ENCODE measurements at regions not wholly inside any gene's neighbourhood (a gene's known extent, or its start where the extent isn't known, plus 50 kb on each side); places are given as distances from the start of the nearest gene placed in this dataset.

- no TSS peak for BruUV-seq (replicated peaks)
- ChIA-PET POLR2A (no interaction called here), CTCF (no interaction called here)
- in situ Hi-C loops (cut with HindIII; ENCODE audit: low pct_unique_long_range_greater_than_20kb, low sequenced_read_pairs), result no loop called here
- intact Hi-C loops (cut with micrococcal nuclease; ENCODE audit: unreplicated experiment), result no loop called here
- H3K36me3 ChIP-seq (ENCODE audit: control insufficient read depth, insufficient read depth, low read length), result no peaks in the 10 kb centered on the region; the same call in 1 of the 2 replicates
- ATAC-seq (no peak), DNase-seq (ENCODE audit: low read depth, low spot score) (no peak)
- no peaks in the 10 kb centered on the region for H3K4me1 ChIP-seq (ENCODE audit: control insufficient read depth, insufficient read depth, low read length)
- no peak for TF ChIP-seq REST (IDR thresholded peaks at IDR 0.05; ENCODE audit: insufficient read depth in 1 of 2, low read depth in 2 of 2, low read length in 1 of 2)
- no peak for TF ChIP-seq POLR2AphosphoS5 (IDR thresholded peaks at IDR 0.05; ENCODE audit: low read depth, low read length)
- TF ChIP-seq CTCF (IDR thresholded peaks at IDR 0.05), result no peak
- no peak for TF ChIP-seq TCF7L2 (IDR thresholded peaks at IDR 0.05; ENCODE audit: low read depth, low read length)
- no peak overlapping the region for H3K4me3 ChIP-seq (ENCODE audit: low read depth in 2 of 2, low read length in 2 of 2)
- no peaks in the 10 kb centered on the region for H3K27me3 ChIP-seq (ENCODE audit: control insufficient read depth, insufficient read depth, low read length)
- H3K9me3 ChIP-seq (ENCODE audit: control insufficient read depth, insufficient read depth, low read depth, low read length), result no peaks in the 10 kb centered on the region
- no peak overlapping the region for H3K27ac ChIP-seq (ENCODE audit: low read length)
Measured at GRCh38 chr10:29099001-29099400, 189.9 kb upstream of the LYZL1 start.

- Histone ChIP-seq H3K4me3 (ENCODE audit: low read depth in 2 of 2, low read length in 2 of 2) (no peak overlapping the region), H3K9me3 (ENCODE audit: control insufficient read depth, insufficient read depth, low read depth, low read length) (no peaks in the 10 kb centered on the region), H3K27me3 (ENCODE audit: control insufficient read depth, insufficient read depth, low read length) (no peaks in the 10 kb centered on the region), H3K4me1 (ENCODE audit: control insufficient read depth, insufficient read depth, low read length) (peaks cover 3% of the 10 kb centered on the region), H3K36me3 (ENCODE audit: control insufficient read depth, insufficient read depth, low read length) (no peaks in the 10 kb centered on the region; the same call in 1 of the 2 replicates), H3K27ac (ENCODE audit: low read length) (no peak overlapping the region)
- in situ Hi-C loops (cut with HindIII; ENCODE audit: low pct_unique_long_range_greater_than_20kb, low sequenced_read_pairs), result no loop called here
- no peak for ATAC-seq
- CTCF ChIA-PET, result no interaction called here
- no peak for DNase-seq (ENCODE audit: low read depth, low spot score)
- TF ChIP-seq POLR2AphosphoS5 (IDR thresholded peaks at IDR 0.05; ENCODE audit: low read depth, low read length) (no peak), TCF7L2 (IDR thresholded peaks at IDR 0.05; ENCODE audit: low read depth, low read length) (no peak), SIN3A (IDR thresholded peaks at IDR 0.05; ENCODE audit: borderline replicate concordance, insufficient read depth, low read depth, low read length) (no peak), CTCF (IDR thresholded peaks at IDR 0.05) (no peak)
- POLR2A ChIA-PET, result no interaction called here
- BruUV-seq (replicated peaks), result no TSS peak
- intact Hi-C loops (cut with micrococcal nuclease; ENCODE audit: unreplicated experiment), result no loop called here
Measured at GRCh38 chr10:29099415-29099814, 189.5 kb upstream of the LYZL1 start.

Data from Panc1 (cell line).